Epithelial cell of proximal tubule (primary cell): ENCODE measurements at regions not wholly inside any gene's neighbourhood (a gene's known extent, or its start where the extent isn't known, plus 50 kb on each side); places are given as distances from the start of the nearest gene placed in this dataset.

Source experiments
- DNase-seq: peaks from one replicate; pipeline ENCODE4 v3.0.0-alpha.2; 2011; ENCODE audit warnings: low read depth
- H3K4me3 ChIP-seq: 2 replicates; pipeline ENCODE4 v1.5.1; 2011; ENCODE audit warnings: low read depth, mild to moderate bottlenecking, low read length
- TF ChIP-seq, protein P1 (sequence below): conservative IDR thresholded peaks from 2 replicates; pipeline ENCODE4 v1.5.1; 2012; ENCODE audit warnings: low read depth, mild to moderate bottlenecking, low read length

DNA sequence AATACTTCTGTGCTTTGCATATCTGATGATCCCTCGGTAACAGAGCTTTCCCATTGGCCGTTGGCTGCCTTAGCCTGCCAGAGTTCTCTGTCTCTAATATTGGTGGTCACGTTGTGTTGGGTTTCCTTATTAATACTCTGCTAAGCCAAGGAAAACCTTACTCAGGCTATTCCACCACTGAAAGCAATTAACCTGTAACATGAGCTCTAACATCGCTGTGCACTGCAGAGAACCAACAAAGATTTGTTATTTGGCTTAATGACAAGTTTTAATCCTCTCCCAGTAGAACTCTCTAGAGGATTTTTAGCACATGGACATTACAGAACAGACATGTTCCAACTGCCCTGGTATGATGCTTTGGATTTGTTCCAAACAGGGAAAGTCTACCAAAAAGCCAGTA is 825.9 kb upstream of the POU3F3 start:
- no peak for DNase-seq
- H3K4me3 ChIP-seq, result peak overlapping the region; percentile 12
- TF ChIP-seq, protein P1, sequence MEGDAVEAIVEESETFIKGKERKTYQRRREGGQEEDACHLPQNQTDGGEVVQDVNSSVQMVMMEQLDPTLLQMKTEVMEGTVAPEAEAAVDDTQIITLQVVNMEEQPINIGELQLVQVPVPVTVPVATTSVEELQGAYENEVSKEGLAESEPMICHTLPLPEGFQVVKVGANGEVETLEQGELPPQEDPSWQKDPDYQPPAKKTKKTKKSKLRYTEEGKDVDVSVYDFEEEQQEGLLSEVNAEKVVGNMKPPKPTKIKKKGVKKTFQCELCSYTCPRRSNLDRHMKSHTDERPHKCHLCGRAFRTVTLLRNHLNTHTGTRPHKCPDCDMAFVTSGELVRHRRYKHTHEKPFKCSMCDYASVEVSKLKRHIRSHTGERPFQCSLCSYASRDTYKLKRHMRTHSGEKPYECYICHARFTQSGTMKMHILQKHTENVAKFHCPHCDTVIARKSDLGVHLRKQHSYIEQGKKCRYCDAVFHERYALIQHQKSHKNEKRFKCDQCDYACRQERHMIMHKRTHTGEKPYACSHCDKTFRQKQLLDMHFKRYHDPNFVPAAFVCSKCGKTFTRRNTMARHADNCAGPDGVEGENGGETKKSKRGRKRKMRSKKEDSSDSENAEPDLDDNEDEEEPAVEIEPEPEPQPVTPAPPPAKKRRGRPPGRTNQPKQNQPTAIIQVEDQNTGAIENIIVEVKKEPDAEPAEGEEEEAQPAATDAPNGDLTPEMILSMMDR, result no peak

DNA sequence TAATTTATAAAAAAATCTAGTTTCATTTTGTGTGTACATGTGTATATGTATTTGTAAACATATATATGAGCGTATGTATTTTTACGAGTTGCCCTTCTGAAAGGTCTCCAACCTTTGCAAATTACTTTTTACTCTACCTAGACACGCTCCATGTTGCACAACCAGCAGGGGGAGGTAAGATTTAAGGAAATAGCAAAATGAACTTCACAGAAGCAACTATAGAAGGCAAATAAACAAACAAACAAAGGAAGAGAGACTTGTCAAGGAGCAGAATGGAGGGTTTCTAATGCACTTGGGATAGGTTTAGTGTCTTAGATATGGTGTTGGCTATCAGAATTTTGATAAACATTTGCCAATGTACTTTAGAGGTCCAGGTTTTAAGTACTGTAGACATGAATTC is 820.5 kb upstream of the POU3F3 start:
- TF ChIP-seq, protein P1, result peak; percentile 76
- H3K4me3 ChIP-seq, result no peak overlapping the region
- DNase-seq, result peak; percentile 10

DNA sequence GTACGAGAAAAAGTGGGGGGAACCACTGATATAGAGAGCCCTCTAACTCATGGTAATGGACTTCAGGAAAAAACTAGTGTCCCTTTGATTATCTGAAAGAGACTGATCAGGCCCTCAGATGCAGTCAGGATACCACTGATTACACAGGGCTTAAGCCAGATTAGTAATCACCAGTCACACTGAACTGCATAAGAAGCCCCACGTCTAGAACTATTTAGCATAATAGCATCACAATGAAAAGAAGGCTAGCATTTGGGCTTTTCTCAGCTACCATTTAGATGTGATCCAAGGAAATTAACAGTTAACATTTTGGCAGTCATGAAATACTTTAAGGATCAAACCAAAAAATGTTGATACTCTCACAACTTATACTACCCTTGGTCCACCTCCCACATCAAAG is 813.1 kb upstream of the POU3F3 start:
- TF ChIP-seq, protein P1, result no peak
- no peak for DNase-seq
- H3K4me3 ChIP-seq, result no peak overlapping the region

DNA sequence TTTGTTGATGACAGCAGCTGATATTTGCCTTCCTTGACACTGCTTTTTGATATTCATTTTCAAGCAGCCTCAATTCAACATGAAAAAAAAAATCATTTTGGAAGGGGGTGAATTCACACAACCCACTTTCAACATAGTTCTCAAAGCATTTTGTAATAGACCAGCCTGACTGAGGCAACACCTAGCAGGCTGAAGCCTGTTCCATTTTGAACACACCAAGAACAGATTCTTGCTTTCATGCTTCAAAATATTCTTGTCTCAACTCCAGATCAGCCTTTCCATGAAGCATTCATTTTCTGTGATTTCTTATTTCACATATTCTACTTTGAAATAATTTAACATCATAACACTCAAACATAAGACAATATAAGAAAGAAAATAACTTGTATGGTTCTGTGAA is 812.6 kb upstream of the POU3F3 start:
- H3K4me3 ChIP-seq, result no peak overlapping the region
- TF ChIP-seq, protein P1, result no peak
- DNase-seq, result no peak

DNA sequence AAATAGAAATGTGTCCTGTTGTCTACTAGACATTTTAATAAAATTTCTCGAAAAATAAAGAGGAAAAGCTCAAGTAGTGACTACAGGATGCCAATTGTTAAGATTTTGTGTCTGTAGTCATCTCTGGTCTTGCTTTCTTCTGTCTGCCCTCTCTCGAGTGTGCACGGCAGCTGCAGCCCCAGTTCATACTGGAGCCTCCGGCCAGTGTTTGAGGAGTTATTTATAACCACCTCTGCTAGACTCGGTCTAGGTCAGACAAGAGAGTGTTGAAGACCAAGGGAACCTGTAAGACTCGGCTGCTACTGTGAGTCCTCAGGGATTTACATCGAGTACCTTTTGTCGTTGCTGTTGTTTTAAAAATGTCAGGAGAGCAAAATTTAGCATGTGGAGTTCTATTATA is 810.1 kb upstream of the POU3F3 start:
- TF ChIP-seq, protein P1, result no peak

DNA sequence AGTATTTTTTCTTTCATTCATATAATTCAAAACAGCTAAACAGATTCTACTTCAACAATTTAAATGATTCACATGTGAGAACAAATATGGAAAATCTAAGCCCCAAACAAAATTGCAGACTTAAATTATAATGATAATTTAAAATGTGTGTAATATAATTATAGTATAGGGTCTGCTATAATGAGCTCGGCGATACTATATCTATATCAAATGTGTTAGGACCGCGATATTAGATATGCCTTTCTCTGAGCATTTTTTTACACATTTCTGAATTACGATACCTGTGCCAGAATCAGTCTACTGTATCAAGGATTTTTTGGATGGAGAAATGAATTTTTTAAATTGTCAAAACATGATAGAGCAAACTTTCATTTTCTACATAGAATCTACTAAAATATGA is 808.8 kb upstream of the POU3F3 start:
- no peak for DNase-seq
- TF ChIP-seq, protein P1, result no peak
- no peak overlapping the region for H3K4me3 ChIP-seq

More for the DNA sequence above, 810.1 kb upstream of the POU3F3 start:
- DNase-seq, result no peak
- H3K4me3 ChIP-seq, result no peak overlapping the region

DNA sequence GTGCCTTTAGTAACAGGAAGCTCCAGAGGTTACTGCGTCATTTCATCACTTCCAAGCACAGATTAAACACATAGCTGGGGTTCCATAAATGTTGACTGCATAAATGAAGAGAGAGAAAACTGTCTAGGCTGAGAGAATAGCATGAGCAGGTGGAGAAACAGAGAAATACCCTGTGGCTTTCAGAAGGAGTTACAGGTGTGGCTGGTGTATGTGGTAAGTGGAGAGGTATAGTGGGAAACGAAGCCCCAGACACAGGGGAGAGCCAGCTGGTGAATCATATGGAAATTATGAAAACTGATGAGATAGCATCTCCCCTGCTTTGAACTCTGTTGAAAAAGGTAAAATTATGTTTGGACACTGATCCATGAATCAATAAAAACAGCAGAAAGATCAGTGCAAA is 807.4 kb upstream of the POU3F3 start:
- no peak for DNase-seq
- TF ChIP-seq, protein P1, result no peak
- no peak overlapping the region for H3K4me3 ChIP-seq
